Type B pancreatic cell (in vitro differentiated cells): ENCODE measurements at regions not wholly inside any gene's neighbourhood (a gene's known extent, or its start where the extent isn't known, plus 50 kb on each side); places are given as distances from the start of the nearest gene placed in this dataset.

Experiments used
- DNase-seq: peaks from one replicate; pipeline ENCODE4 v3.0.0; 2021; ENCODE audit warnings: mixed read lengths; ENCODE audit not compliant: unreplicated experiment; ENCODE audit errors: extremely low spot score
- H3K27ac Mint-ChIP-seq: 2 replicates; pipeline ENCODE4 v1.8.0; 2021; ENCODE audit warnings: mild to moderate bottlenecking, mixed read lengths
- H3K27me3 Mint-ChIP-seq: 2 replicates; pipeline ENCODE4 v1.8.0; 2021; ENCODE audit warnings: mixed read lengths
- H3K36me3 Mint-ChIP-seq: 2 replicates; pipeline ENCODE4 v1.8.0; 2021; ENCODE audit warnings: mixed read lengths
- H3K4me1 Mint-ChIP-seq: one replicate; pipeline ENCODE4 v1.8.0; 2021; ENCODE audit warnings: mixed read lengths; ENCODE audit not compliant: unreplicated experiment
- H3K4me3 Mint-ChIP-seq: 2 replicates; pipeline ENCODE4 v1.8.0; 2021; ENCODE audit warnings: mild to moderate bottlenecking, mixed read lengths
- H3K9me3 Mint-ChIP-seq: 2 replicates; pipeline ENCODE4 v1.8.0; 2021; ENCODE audit warnings: mixed read lengths
- CTCF ChIP-seq: fragments of 200-600 bp; sonication (generic); conservative IDR thresholded peaks from 2 replicates; pipeline ENCODE4 v1.5.0; 2021; ENCODE audit warnings: antibody characterized with exemption, mild to moderate bottlenecking

GRCh38 chr2:104583811-104584210, 270.1 kb upstream of the POU3F3 start:
- Mint-ChIP-seq H3K27me3 (no peaks in the 10 kb centered on the region), H3K27ac (no peak overlapping the region), H3K4me1 (peaks cover 11% of the 10 kb centered on the region), H3K9me3 (no peaks in the 10 kb centered on the region), H3K4me3 (no peak overlapping the region), H3K36me3 (no peaks in the 10 kb centered on the region)
- TF ChIP-seq CTCF: no peak
- DNase-seq: no peak

- TF ChIP-seq CTCF: no peak
- no peaks in the 10 kb centered on the region for H3K36me3 Mint-ChIP-seq
- H3K27ac Mint-ChIP-seq: no peak overlapping the region
- no peak for DNase-seq
- H3K4me1 Mint-ChIP-seq: peaks cover 11% of the 10 kb centered on the region
- no peaks in the 10 kb centered on the region for H3K27me3 Mint-ChIP-seq
- no peak overlapping the region for H3K4me3 Mint-ChIP-seq
- no peaks in the 10 kb centered on the region for H3K9me3 Mint-ChIP-seq
These were observed 269.5 kb upstream of the POU3F3 start for GRCh38 chr2:104584393-104584792.

GRCh38 chr2:104595576-104595975, 258.3 kb upstream of the POU3F3 start:
- DNase-seq: no peak
- Mint-ChIP-seq H3K27ac (no peak overlapping the region), H3K9me3 (peaks cover 7% of the 10 kb centered on the region), H3K27me3 (no peaks in the 10 kb centered on the region), H3K36me3 (no peaks in the 10 kb centered on the region), H3K4me1 (no peaks in the 10 kb centered on the region), H3K4me3 (no peak overlapping the region)
- no peak for TF ChIP-seq CTCF

GRCh38 chr2:104597942-104598341, 256.0 kb upstream of the POU3F3 start:
- Mint-ChIP-seq H3K9me3 (no peaks in the 10 kb centered on the region), H3K27ac (no peak overlapping the region), H3K36me3 (no peaks in the 10 kb centered on the region), H3K27me3 (no peaks in the 10 kb centered on the region), H3K4me3 (no peak overlapping the region), H3K4me1 (no peaks in the 10 kb centered on the region)
- no peak for DNase-seq
- no peak for TF ChIP-seq CTCF

GRCh38 chr2:104598636-104599035, 255.3 kb upstream of the POU3F3 start:
- no peaks in the 10 kb centered on the region for H3K27me3 Mint-ChIP-seq
- DNase-seq: no peak
- H3K4me3 Mint-ChIP-seq: no peak overlapping the region
- no peak for TF ChIP-seq CTCF
- H3K4me1 Mint-ChIP-seq: no peaks in the 10 kb centered on the region
- no peaks in the 10 kb centered on the region for H3K36me3 Mint-ChIP-seq
- H3K27ac Mint-ChIP-seq: no peak overlapping the region
- no peaks in the 10 kb centered on the region for H3K9me3 Mint-ChIP-seq
